ENCODE measurements at regions not wholly inside any gene's neighbourhood (a gene's known extent, or its start where the extent isn't known, plus 50 kb on each side); places are given as distances from the start of the nearest gene placed in this dataset.

DNA sequence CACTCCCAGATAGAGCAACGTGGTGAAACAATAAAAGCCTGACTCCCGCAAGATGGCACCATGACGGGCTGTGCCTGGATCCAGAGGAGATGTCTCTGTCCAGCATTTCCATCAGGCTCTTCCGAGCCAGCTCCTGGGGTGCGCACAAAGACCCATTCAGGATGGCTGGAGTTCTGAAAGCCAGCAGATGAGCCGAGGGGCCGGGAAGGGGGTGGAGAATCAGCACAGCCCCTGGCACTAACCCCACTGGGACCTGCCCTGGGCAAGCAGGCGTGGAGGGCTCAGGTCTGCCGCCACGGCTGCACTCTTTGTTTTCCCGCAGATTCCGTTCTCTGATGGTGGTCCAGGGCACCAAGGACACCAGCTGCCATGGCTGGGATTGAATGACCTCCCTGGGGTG is 97.2 kb upstream of the BLID start:
- TF ChIP-seq, protein P1, sequence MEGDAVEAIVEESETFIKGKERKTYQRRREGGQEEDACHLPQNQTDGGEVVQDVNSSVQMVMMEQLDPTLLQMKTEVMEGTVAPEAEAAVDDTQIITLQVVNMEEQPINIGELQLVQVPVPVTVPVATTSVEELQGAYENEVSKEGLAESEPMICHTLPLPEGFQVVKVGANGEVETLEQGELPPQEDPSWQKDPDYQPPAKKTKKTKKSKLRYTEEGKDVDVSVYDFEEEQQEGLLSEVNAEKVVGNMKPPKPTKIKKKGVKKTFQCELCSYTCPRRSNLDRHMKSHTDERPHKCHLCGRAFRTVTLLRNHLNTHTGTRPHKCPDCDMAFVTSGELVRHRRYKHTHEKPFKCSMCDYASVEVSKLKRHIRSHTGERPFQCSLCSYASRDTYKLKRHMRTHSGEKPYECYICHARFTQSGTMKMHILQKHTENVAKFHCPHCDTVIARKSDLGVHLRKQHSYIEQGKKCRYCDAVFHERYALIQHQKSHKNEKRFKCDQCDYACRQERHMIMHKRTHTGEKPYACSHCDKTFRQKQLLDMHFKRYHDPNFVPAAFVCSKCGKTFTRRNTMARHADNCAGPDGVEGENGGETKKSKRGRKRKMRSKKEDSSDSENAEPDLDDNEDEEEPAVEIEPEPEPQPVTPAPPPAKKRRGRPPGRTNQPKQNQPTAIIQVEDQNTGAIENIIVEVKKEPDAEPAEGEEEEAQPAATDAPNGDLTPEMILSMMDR (IDR thresholded peaks at IDR 0.05) = no peak
- Histone ChIP-seq H3K36me3 (no peaks in the 10 kb centered on the region), H3K4me3 (ENCODE audit: low read depth in 1 of 2, low read length in 1 of 2) (no peak overlapping the region), H3K27ac (no peak overlapping the region), H3K4me1 (ENCODE audit: control insufficient read depth in 1 of 2, insufficient read depth in 1 of 2, low read depth in 1 of 2, low read length in 1 of 2) (peaks cover 0 to 4% of the 10 kb centered on the region in 2 experiments), H3K9me3 (no peaks in the 10 kb centered on the region), H3K27me3 (no peaks in the 10 kb centered on the region)

DNA sequence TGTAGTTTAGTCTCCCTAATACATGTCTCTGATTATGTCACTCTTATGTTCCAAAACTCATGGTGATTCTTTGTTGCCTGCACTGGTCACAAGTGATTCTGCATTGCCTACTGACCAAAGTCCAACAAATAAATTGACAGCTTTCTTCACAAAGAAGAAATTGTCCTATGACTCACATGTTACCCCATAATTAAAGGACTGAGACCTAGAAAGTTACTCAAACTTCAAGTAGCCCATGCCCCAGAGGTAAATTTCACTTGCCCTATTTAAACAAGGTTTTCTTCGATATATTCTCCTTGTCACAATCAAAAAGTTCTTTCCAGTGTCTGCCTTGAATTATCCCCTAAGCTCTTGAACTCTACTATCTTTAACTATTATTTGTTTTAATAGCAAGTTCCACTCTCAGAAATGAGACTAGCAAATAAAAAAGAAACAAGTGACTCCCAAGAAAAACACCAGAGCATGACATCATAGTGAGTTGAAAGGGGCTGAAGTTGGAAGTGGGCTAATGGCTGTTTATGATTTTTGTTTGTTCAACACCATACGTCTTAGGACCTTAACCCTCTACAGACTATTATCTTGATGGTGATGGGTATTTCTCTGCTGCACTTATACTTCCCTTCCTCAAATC is 94.5 kb upstream of the BLID start:
- Histone ChIP-seq H3K9me3 (no peaks in the 10 kb centered on the region), H3K27ac (no peak overlapping the region), H3K36me3 (no peaks in the 10 kb centered on the region), H3K4me1 (ENCODE audit: control insufficient read depth in 1 of 2, insufficient read depth in 1 of 2, low read depth in 1 of 2, low read length in 1 of 2) (peaks cover 0 to 13% of the 10 kb centered on the region in 2 experiments), H3K27me3 (no peaks in the 10 kb centered on the region), H3K4me3 (ENCODE audit: low read depth in 1 of 2, low read length in 1 of 2) (no peak overlapping the region)
- TF ChIP-seq, protein P1 (IDR thresholded peaks at IDR 0.05) = no peak

DNA sequence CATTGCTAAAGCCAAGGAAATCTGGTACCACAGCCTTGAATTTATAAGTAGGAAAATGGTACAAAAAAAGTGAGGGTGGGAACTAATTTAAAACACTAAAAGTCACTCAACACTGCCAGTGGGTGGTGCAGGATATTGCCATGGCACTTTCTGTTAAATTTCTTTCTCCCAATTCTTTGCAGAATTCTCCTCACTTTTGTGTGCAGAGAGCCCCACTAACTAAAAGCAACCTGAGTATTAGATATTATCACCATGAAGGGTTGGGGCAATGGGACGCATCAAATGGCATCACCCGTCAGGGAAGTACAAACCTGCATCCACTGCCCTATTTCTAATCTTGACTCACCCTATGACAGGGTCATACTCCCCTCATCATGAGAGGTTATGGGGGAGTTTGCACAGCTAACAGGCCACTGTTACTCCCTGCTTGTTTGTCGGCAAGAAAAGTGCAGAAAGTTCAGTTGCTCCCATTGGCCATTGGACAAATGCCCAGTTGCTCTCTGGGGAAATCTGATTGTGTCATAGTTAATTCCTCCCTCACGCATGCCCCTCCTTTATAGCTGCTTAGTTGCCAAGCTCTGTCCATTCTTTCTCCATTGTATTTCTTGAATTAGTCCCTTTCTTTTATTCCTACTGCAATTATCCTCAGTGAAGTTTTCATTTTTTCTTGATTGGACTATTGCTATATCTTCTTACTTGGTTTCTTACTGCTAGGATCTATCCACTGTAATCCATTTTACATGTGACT is 93.8 kb upstream of the BLID start:
- Histone ChIP-seq H3K4me1 (ENCODE audit: control insufficient read depth in 1 of 2, insufficient read depth in 1 of 2, low read depth in 1 of 2, low read length in 1 of 2) (peaks cover 0 to 13% of the 10 kb centered on the region in 2 experiments), H3K27me3 (no peaks in the 10 kb centered on the region), H3K27ac (no peak overlapping the region), H3K36me3 (no peaks in the 10 kb centered on the region), H3K9me3 (no peaks in the 10 kb centered on the region), H3K4me3 (ENCODE audit: low read depth in 1 of 2, low read length in 1 of 2) (no peak overlapping the region)
- TF ChIP-seq, protein P1 (IDR thresholded peaks at IDR 0.05) = no peak

DNA sequence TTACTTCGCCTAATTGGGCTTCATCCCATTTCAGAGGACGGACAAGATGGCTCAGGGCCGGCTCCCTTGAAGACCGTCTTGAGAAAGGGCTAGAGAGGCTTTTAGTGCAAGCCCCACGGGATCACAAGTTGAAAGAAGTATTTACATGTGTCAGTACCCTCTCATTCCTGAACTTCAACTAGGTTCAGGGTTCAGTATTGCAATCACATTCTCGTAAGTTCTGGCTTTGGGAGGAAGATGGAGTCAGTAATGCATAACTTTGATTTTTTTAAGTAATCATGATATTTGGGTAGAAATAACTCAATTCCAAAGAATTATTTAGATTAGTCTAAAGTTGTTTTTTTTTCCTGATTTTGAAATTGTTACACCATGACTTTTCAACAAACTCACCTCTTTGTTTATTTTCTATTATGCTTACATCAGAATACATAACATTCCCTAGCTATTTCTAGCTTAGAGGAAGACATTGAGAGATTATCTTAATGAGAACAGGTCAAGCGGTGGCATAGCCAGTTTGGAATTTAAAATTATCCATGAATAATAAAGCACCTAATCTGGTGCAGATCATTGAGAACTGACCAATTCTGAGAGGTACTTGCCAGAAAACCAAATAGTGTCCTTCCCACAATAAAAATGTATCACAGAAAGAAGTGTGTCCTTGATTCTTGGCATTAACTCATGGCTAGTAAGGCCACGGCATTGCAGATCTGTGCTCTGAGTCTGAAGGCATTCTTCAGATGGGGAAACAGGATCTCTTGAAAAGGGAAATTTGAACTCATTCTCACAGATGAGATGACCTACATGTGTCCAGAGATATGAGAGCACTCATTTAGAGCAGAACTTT is 92.1 kb upstream of the BLID start:
- H3K36me3 ChIP-seq = no peaks in the 10 kb centered on the region
- TF ChIP-seq, protein P1 (IDR thresholded peaks at IDR 0.05) = no peak
- H3K4me3 ChIP-seq (ENCODE audit: low read depth in 1 of 2, low read length in 1 of 2) = no peak overlapping the region
- H3K9me3 ChIP-seq = no peaks in the 10 kb centered on the region
- peaks cover 0 to 13% of the 10 kb centered on the region in 2 experiments for H3K4me1 ChIP-seq (ENCODE audit: control insufficient read depth in 1 of 2, insufficient read depth in 1 of 2, low read depth in 1 of 2, low read length in 1 of 2)
- H3K27ac ChIP-seq = no peak overlapping the region
- no peaks in the 10 kb centered on the region for H3K27me3 ChIP-seq

DNA sequence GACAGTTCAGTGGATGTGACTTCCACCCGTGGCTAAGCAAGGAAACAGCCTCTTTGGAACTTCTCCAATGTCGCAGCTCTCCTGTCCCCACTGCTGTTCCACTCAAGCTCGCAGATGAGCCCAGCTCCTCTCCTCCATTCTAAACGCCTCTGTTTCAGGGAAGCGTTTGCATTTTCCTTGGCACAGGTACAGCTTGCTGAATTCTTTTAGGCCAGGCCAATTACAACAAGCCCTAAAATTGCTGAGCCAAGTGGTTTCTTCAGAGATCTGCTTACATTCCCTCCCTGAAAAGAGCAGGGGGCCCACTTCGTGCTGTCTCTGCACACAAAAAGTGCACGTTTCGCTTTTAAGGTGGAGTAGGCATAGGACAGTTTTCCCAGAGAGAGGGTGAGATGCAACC is 91.5 kb upstream of the BLID start:
- TF ChIP-seq, protein P1 (IDR thresholded peaks at IDR 0.05) = no peak
- Histone ChIP-seq H3K4me3 (ENCODE audit: low read depth in 1 of 2, low read length in 1 of 2) (no peak overlapping the region), H3K4me1 (ENCODE audit: control insufficient read depth in 1 of 2, insufficient read depth in 1 of 2, low read depth in 1 of 2, low read length in 1 of 2) (peaks cover 0 to 13% of the 10 kb centered on the region in 2 experiments), H3K27ac (no peak overlapping the region), H3K27me3 (peaks cover 2% of the 10 kb centered on the region), H3K36me3 (no peaks in the 10 kb centered on the region), H3K9me3 (no peaks in the 10 kb centered on the region)

Measured in neutrophil (primary cell).